Thymus (tissue), 11 donors: ENCODE measurements at regions not wholly inside any gene's neighbourhood (a gene's known extent, or its start where the extent isn't known, plus 50 kb on each side); places are given as distances from the start of the nearest gene placed in this dataset.

Experiments
- DNase-seq, 9 donors: peaks; one replicate each; pipeline ENCODE4 v3.0.0-alpha.2; 2013; ENCODE audit warnings: low spot score in 9 of 9, low read depth in 6 of 9, missing footprints in 1 of 9
- H3K27ac ChIP-seq, 2 donors: one replicate each; pipeline ENCODE4 v1.5.1; 2013; ENCODE audit warnings: control low read depth in 1 of 2, low read depth in 1 of 2, low read length in 1 of 2, mild to moderate bottlenecking in 1 of 2, moderate library complexity in 1 of 2
- H3K27me3 ChIP-seq, 2 donors: one replicate each; pipeline ENCODE4 v1.5.1; 2013; ENCODE audit warnings: low read length in 1 of 2; ENCODE audit not compliant: control insufficient read depth in 2 of 2, insufficient read depth in 1 of 2
- H3K36me3 ChIP-seq, 2 donors: one replicate each; pipeline ENCODE4 v1.5.1; 2013; ENCODE audit warnings: low read length in 1 of 2, mild to moderate bottlenecking in 1 of 2, moderate library complexity in 1 of 2; ENCODE audit not compliant: control insufficient read depth in 2 of 2, insufficient read depth in 2 of 2
- H3K4me1 ChIP-seq, 2 donors: one replicate each; pipeline ENCODE4 v1.5.1; 2013; ENCODE audit warnings: low read length in 2 of 2; ENCODE audit not compliant: control insufficient read depth in 2 of 2, insufficient read depth in 2 of 2
- H3K4me3 ChIP-seq, 2 donors: one replicate each; pipeline ENCODE4 v1.5.1; 2013; ENCODE audit warnings: low read length in 2 of 2, control low read depth in 1 of 2, mild to moderate bottlenecking in 1 of 2
- H3K9me3 ChIP-seq, 2 donors: one replicate each; pipeline ENCODE4 v1.5.1; 2013; ENCODE audit warnings: low read length in 1 of 2, mild to moderate bottlenecking in 1 of 2; ENCODE audit not compliant: control insufficient read depth in 2 of 2, insufficient read depth in 1 of 2
- WGBS: extraction: QIAGEN DNeasy Blood & Tissue Kit; methylation state at CpG from one replicate; pipeline ENCODE4 v1.1.7; 2013; 5-methylcytosine and 5-hydroxymethylcytosine counted together
- donor health status: healthy.

DNA sequence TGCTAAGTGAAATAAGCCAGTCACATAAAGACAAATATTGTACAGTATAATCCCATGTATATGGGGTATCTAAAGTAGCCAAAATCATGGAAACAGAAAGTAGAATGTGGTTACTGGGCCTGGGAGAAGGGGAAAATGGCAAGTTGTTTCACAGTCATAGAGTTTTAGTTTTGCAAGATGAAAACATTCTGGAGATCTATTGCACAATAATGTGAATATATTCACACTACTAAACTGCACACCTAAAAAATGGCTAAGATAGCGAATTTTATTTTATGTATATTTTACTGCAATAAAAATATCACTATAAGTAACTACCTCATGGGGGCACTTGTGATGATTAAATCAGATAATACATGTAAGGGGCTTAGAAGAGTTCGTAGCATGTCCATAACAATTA is 72.0 kb upstream of the ARHGAP32 start:
- H3K4me1 ChIP-seq = peaks cover 14 to 31% of the 10 kb centered on the region in 2 donors
- DNase-seq = no peak
- no peaks in the 10 kb centered on the region for H3K27me3 ChIP-seq
- no peak overlapping the region for H3K4me3 ChIP-seq
- WGBS = 97% methylated on average over 2 of the region's 2 CpGs
- peaks cover 0 to 4% of the 10 kb centered on the region in 2 donors for H3K9me3 ChIP-seq
- H3K27ac ChIP-seq = no peak overlapping the region
- peaks cover 3 to 9% of the 10 kb centered on the region in 2 donors for H3K36me3 ChIP-seq

DNA sequence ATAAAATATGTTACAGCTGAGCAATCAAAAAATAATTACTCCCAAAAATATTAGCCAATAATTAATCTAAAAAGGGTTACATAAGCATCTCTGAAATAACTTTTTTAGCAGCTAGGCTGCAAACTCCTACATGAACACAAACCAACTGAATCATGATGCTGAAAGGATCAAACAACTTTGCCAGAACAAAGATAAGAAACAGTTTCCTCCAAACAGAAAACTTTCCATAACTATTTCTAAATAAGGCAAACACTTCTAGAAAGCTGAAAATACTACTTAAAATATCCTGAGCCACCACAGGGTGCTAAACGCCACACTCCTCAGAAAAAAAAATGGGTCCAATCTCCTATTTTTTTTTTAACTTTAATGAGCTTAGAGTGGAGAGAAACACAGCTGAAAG is 68.6 kb upstream of the ARHGAP32 start:
- Histone ChIP-seq H3K27ac (peak overlapping the region in 1 of 2 donors; percentile 70), H3K36me3 (peaks cover 0 to 3% of the 10 kb centered on the region in 2 donors), H3K9me3 (no peaks in the 10 kb centered on the region), H3K27me3 (no peaks in the 10 kb centered on the region), H3K4me3 (no peak overlapping the region), H3K4me1 (peaks cover 0 to 10% of the 10 kb centered on the region in 2 donors)
- 9% methylated on average over 1 of the region's 1 CpG for WGBS
- peak in 3 of 9 donors; percentile 18 to 58 (median 18) for DNase-seq

DNA sequence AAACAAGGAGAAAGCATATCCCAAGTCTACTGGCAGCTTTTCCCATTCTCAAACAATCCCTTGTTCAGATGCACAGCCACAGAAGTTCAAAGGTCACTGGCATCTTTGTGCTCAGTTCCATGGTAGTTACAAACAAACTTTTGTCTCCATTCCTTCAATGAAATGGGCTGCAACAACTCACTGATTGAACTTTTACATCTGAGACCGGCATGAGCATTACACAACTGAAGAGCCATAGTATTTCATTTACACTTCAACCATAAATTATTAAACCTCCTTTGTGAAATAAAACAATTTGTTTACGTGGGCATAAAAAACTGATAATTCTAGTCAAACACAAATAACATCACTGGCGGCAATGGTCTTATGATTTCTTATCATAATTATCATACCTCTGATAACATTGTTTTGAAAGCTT is 67.8 kb upstream of the ARHGAP32 start:
- WGBS = 91% methylated on average over 3 of the region's 3 CpGs

DNA sequence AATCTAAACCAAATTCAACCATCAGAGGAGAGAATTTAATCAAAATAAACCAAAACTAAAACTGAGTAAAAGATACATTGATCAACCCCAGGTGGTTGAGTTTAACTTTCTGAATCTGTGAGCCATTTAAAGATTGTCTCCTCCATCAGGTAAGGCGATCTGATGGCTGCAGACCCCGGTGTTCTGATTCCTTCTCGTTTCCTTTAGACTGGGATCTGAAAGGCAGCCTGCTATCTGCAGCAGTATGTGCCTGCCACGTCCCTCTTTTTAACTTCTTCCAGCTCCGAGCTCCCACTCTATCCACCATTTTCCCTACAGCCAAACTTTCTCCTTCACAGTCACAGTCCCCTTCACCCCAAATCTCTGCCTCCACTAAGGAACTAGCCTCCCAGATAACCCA is 66.1 kb upstream of the ARHGAP32 start:
- Histone ChIP-seq H3K4me1 (peaks cover 0 to 10% of the 10 kb centered on the region in 2 donors), H3K27me3 (no peaks in the 10 kb centered on the region), H3K9me3 (no peaks in the 10 kb centered on the region), H3K27ac (no peak overlapping the region), H3K36me3 (no peaks in the 10 kb centered on the region), H3K4me3 (no peak overlapping the region)
- DNase-seq = no peak
- 76% methylated on average over 5 of the region's 5 CpGs for WGBS

More for the DNA sequence above, 67.8 kb upstream of the ARHGAP32 start:
- Histone ChIP-seq H3K27ac (no peak overlapping the region), H3K4me3 (no peak overlapping the region), H3K27me3 (no peaks in the 10 kb centered on the region), H3K9me3 (no peaks in the 10 kb centered on the region), H3K4me1 (peaks cover 0 to 10% of the 10 kb centered on the region in 2 donors), H3K36me3 (peaks cover 0 to 3% of the 10 kb centered on the region in 2 donors)
- DNase-seq = no peak

DNA sequence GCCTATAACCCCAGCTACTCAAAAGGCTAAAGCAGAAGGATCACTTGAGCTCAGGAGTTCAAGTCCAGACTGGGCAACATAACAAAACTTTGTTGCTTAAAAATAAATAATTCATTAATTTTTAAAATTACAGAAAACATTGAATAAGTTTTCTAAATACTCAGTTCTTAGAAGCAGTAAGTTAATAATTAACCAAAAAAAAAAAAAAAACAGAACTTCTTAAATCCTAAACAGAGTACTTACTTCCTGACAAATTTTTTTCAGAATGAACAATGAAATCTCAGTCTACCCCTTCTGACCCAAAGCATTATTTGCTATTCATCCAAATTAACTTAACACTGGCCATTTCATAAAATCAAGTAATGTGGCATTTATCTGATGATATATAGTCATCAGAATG is 65.4 kb upstream of the ARHGAP32 start:
- peaks cover 2 to 12% of the 10 kb centered on the region in 2 donors for H3K4me1 ChIP-seq
- H3K4me3 ChIP-seq = no peak overlapping the region
- DNase-seq = no peak
- no peaks in the 10 kb centered on the region for H3K36me3 ChIP-seq
- no peak overlapping the region for H3K27ac ChIP-seq
- H3K27me3 ChIP-seq = no peaks in the 10 kb centered on the region
- H3K9me3 ChIP-seq = no peaks in the 10 kb centered on the region

DNA sequence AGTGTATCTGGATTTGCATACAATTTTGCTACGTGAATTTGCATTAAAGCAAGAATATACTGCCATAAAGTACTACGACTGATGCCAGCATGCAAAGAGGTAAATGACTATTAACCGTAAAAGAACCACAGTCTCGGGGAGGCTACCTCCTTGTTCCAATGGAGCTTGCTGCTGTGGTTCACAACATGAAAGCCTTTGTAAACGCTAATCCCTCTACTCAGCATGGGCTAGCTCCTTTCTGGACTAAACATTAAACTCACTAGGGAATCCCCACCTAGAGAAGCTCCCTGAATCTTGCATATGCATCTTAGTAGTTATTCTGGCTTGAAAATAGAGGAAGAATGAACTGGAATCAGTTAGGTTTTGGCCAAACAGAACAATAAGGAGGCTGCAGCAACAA is 60.5 kb upstream of the ARHGAP32 start:
- H3K4me1 ChIP-seq = peaks cover 4 to 8% of the 10 kb centered on the region in 2 donors
- no peak overlapping the region for H3K27ac ChIP-seq
- no peaks in the 10 kb centered on the region for H3K27me3 ChIP-seq
- no peak overlapping the region for H3K4me3 ChIP-seq
- WGBS = 83% methylated on average over 5 of the region's 5 CpGs
- no peaks in the 10 kb centered on the region for H3K36me3 ChIP-seq
- no peaks in the 10 kb centered on the region for H3K9me3 ChIP-seq
- DNase-seq = no peak

DNA sequence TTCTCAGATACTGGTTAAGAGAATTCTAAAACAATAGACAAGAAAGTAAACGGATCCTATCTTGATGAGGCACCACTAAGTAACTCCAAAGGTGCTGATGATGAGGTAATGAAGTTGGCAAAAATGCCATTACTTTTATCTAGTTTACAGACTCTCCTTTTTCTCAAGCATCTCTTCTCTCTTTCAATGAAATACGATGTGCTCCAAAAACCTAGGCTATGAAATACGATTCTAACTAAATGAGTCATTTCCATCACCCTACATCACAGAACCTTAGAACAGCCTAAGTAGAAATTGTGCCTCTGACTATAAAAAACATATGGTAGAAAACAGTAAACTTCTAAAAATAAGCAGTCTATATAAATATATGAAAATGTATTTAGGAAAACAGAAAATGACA is 58.9 kb upstream of the ARHGAP32 start:
- DNase-seq = no peak
- Histone ChIP-seq H3K4me3 (no peak overlapping the region), H3K27ac (no peak overlapping the region), H3K9me3 (no peaks in the 10 kb centered on the region), H3K4me1 (peaks cover 7 to 16% of the 10 kb centered on the region in 2 donors), H3K27me3 (no peaks in the 10 kb centered on the region), H3K36me3 (no peaks in the 10 kb centered on the region)
- WGBS = 93% methylated on average over 3 of the region's 3 CpGs

DNA sequence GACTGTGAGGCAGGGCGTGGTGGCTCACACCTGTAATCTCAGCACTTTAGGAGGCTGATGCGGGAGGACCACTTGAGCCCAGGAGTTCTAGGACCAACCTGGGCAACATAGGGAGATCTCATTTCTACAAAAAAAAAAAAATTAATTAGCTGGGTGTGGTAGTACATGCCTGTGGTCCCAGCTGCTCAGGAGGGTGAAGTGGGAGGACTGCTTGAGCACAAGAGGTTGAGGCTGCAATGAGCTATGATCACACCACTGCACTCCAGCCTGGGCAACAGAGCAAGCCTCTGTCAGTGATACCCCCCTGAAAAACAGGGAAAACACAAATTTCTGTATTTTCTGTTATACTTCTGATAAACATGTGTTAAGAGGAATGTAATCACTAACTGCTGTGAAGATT is 57.8 kb upstream of the ARHGAP32 start:
- Histone ChIP-seq H3K36me3 (no peaks in the 10 kb centered on the region), H3K4me1 (peaks cover 7 to 16% of the 10 kb centered on the region in 2 donors), H3K27me3 (no peaks in the 10 kb centered on the region), H3K27ac (no peak overlapping the region), H3K9me3 (no peaks in the 10 kb centered on the region), H3K4me3 (no peak overlapping the region)
- 97% methylated on average over 2 of the region's 2 CpGs for WGBS
- no peak for DNase-seq

DNA sequence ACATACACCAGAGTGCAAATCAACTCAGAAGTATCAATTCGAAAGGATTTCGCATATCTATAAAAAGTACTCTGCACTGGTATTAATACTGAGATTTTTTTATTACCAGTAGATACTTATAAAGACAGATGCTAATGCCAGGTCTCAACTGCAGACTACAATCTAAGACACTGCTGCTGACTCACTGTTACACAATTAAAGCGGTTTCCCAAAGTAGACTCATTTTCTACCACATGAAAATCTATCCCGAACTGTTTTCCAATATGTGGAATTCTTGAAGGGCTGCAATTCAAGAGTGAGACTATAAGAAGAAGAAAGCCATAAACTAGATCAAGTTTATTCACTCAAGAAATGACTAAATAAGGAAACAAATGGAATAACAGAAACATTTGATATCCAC is 57.2 kb upstream of the ARHGAP32 start:
- H3K4me3 ChIP-seq = no peak overlapping the region
- H3K36me3 ChIP-seq = no peaks in the 10 kb centered on the region
- H3K4me1 ChIP-seq = peaks cover 7 to 16% of the 10 kb centered on the region in 2 donors
- no peak overlapping the region for H3K27ac ChIP-seq
- H3K9me3 ChIP-seq = no peaks in the 10 kb centered on the region
- no peaks in the 10 kb centered on the region for H3K27me3 ChIP-seq
- no peak for DNase-seq
- WGBS = 85% methylated on average over 4 of the region's 4 CpGs

DNA sequence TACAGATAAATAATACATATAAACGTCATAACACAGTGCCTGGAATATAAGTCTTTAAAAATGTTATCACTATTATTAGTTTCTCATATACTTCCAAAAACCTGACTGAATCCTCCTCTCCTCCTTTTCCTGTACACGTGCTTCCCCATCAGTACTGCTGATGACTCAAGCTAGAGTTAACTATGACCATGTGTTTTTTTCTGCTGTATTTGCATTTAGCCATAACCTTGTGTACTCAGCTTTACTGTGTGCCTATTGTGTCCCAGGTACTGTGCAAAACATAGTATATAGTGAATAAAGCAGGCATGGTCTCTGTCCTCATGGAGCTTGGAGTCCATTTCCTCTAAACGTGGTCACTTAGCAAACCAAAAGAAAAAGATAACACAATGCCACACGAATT is 56.5 kb upstream of the ARHGAP32 start:
- no peak overlapping the region for H3K27ac ChIP-seq
- WGBS = 69% methylated on average over 4 of the region's 4 CpGs
- H3K36me3 ChIP-seq = no peaks in the 10 kb centered on the region
- H3K27me3 ChIP-seq = no peaks in the 10 kb centered on the region
- no peak for DNase-seq
- H3K9me3 ChIP-seq = no peaks in the 10 kb centered on the region
- H3K4me3 ChIP-seq = no peak overlapping the region
- peaks cover 7 to 16% of the 10 kb centered on the region in 2 donors for H3K4me1 ChIP-seq
